ENCODE measurements at regions not wholly inside any gene's neighbourhood (a gene's known extent, or its start where the extent isn't known, plus 50 kb on each side); places are given as distances from the start of the nearest gene placed in this dataset.

- Mint-ChIP-seq H3K4me3 (no peak overlapping the region), H3K4me1 (ENCODE audit: low read depth) (no peaks in the 10 kb centered on the region), H3K27me3 (ENCODE audit: insufficient read depth) (no peaks in the 10 kb centered on the region), H3K9me3 (peaks cover 17% of the 10 kb centered on the region), H3K36me3 (ENCODE audit: low read depth) (no peaks in the 10 kb centered on the region; the same call in 1 of the 2 replicates), H3K27ac (no peak overlapping the region)
- DNase-seq = no peak
- TF ChIP-seq, protein P1, sequence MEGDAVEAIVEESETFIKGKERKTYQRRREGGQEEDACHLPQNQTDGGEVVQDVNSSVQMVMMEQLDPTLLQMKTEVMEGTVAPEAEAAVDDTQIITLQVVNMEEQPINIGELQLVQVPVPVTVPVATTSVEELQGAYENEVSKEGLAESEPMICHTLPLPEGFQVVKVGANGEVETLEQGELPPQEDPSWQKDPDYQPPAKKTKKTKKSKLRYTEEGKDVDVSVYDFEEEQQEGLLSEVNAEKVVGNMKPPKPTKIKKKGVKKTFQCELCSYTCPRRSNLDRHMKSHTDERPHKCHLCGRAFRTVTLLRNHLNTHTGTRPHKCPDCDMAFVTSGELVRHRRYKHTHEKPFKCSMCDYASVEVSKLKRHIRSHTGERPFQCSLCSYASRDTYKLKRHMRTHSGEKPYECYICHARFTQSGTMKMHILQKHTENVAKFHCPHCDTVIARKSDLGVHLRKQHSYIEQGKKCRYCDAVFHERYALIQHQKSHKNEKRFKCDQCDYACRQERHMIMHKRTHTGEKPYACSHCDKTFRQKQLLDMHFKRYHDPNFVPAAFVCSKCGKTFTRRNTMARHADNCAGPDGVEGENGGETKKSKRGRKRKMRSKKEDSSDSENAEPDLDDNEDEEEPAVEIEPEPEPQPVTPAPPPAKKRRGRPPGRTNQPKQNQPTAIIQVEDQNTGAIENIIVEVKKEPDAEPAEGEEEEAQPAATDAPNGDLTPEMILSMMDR (IDR thresholded peaks at IDR 0.05) = no peak
Observed at GRCh38 chr12:82605115-82605514, 81.6 kb upstream of the TMTC2 start.

DNA sequence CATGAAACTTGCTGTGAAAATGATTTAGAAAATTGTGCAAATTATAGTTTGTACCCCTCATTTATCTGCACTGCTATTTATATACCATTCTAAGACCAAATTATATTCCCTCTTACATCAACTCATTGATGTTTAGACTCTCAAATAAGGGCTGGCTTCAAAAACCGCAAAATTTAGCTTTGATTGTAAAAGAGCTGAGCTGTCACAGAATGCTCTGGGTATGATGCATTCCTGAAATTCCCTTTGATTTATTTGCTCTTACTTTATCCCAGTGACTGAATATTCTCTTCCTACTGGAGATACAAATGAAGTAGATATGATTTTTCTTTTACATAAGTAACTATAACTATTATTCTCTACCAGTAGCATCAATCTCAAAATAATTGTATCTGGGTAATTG is 78.0 kb upstream of the TMTC2 start:
- H3K36me3 Mint-ChIP-seq (ENCODE audit: low read depth) = no peaks in the 10 kb centered on the region; the same call in 1 of the 2 replicates
- peak; percentile 13 for DNase-seq
- H3K27me3 Mint-ChIP-seq (ENCODE audit: insufficient read depth) = no peaks in the 10 kb centered on the region
- TF ChIP-seq, protein P1 (IDR thresholded peaks at IDR 0.05) = no peak
- H3K4me3 Mint-ChIP-seq = no peak overlapping the region
- H3K27ac Mint-ChIP-seq = no peak overlapping the region
- peaks cover 15% of the 10 kb centered on the region for H3K9me3 Mint-ChIP-seq
- H3K4me1 Mint-ChIP-seq (ENCODE audit: low read depth) = no peaks in the 10 kb centered on the region

DNA sequence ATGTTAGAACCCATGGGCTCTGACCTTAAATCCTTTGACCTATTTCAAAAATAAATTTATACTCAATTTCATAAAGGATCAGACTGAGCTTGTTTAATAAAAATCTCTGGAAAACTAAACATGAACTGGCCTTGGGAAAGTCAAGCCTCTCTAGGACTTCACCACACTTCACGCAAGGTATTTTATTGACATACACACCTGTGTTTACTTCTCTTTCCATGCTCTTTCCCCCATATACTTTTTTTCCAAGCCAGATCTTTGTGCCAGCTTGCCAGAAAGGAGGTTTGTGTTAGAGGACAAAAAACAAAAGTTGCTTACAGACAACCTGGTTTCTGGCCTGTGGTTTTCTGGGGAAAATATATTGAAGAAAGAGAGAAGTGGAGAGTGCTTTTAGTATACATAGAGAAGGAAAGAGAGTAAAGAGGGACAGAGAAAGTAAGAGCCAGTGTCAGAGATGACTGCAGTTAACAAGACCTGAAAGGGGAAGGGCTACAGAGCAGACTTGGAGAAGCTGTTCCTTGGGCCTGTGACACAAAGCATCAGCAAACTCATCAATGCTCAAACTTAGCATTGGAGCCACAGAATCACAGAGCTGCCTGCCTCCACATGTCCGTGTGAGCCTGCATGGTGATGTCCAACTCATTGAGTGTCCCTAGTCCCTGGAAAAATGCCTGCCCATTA is 77.3 kb upstream of the TMTC2 start:
- no peaks in the 10 kb centered on the region for H3K4me1 Mint-ChIP-seq (ENCODE audit: low read depth)
- H3K4me3 Mint-ChIP-seq = no peak overlapping the region
- H3K27me3 Mint-ChIP-seq (ENCODE audit: insufficient read depth) = no peaks in the 10 kb centered on the region
- H3K27ac Mint-ChIP-seq = no peak overlapping the region
- peaks cover 15% of the 10 kb centered on the region for H3K9me3 Mint-ChIP-seq
- no peaks in the 10 kb centered on the region; the same call in 1 of the 2 replicates for H3K36me3 Mint-ChIP-seq (ENCODE audit: low read depth)
- TF ChIP-seq, protein P1 (IDR thresholded peaks at IDR 0.05) = no peak
- DNase-seq = no peak

DNA sequence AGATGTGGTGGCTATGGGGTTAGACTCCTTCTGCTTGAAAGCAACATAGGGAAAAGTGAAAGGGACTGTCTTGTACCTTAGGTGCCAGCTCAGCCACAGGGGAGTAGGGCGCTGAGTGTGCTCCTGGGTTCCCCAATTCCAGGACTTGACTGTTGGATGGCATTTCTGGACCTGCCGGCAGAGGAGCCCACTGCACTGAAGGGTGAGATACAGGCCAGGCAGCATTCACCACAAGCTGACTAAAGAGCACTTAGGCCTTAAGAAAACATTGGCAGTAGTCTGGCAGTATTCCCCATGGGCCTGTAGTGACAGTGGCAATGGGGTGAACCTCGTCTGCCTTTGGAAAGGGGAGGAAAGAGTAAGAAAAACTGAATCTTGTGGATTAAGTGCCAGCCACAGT is 67.1 kb upstream of the TMTC2 start:
- Mint-ChIP-seq H3K4me3 (no peak overlapping the region), H3K27me3 (ENCODE audit: insufficient read depth) (no peaks in the 10 kb centered on the region), H3K36me3 (ENCODE audit: low read depth) (no peaks in the 10 kb centered on the region), H3K4me1 (ENCODE audit: low read depth) (no peaks in the 10 kb centered on the region), H3K9me3 (peaks cover 43% of the 10 kb centered on the region), H3K27ac (no peak overlapping the region)
- TF ChIP-seq, protein P1 (IDR thresholded peaks at IDR 0.05) = no peak
- no peak for DNase-seq

DNA sequence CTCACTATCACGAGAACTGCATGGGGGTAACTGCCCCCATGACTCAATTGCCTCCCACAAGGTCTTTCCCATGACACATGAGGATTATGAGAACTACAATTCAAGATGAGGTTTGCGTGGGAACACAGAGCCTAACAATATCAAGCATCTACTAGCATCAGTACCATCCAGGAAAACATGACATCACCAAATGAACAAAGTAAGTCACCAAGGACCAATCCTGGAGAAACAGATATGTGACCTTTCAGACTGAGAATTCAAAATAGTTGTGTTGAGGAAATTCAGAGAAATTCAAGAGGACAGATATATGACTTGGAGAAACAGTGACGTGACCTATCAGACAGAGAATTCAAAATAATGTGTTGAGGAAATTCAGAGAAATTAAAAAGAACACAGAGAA is 65.8 kb upstream of the TMTC2 start:
- H3K4me1 Mint-ChIP-seq (ENCODE audit: low read depth) = no peaks in the 10 kb centered on the region
- H3K4me3 Mint-ChIP-seq = no peak overlapping the region
- peaks cover 39% of the 10 kb centered on the region for H3K9me3 Mint-ChIP-seq
- no peak for DNase-seq
- H3K27ac Mint-ChIP-seq = no peak overlapping the region
- no peaks in the 10 kb centered on the region for H3K27me3 Mint-ChIP-seq (ENCODE audit: insufficient read depth)
- no peaks in the 10 kb centered on the region for H3K36me3 Mint-ChIP-seq (ENCODE audit: low read depth)
- TF ChIP-seq, protein P1 (IDR thresholded peaks at IDR 0.05) = no peak

All from HFFc6 (cell line).